ENCODE measurements at regions not wholly inside any gene's neighbourhood (a gene's known extent, or its start where the extent isn't known, plus 50 kb on each side); places are given as distances from the start of the nearest gene placed in this dataset.

- no peak overlapping the region for H2AFZ ChIP-seq (ENCODE audit: low read length, unreplicated experiment)
- no peak overlapping the region for H3K27ac ChIP-seq (ENCODE audit: low read depth, low read length)
- H3K4me1 ChIP-seq (ENCODE audit: control insufficient read depth, insufficient read depth, low read length, unreplicated experiment), result peaks cover 6% of the 10 kb centered on the region
- H3K4me3 ChIP-seq (ENCODE audit: low read depth, low read length), result no peak overlapping the region
- no peaks in the 10 kb centered on the region for H3K79me2 ChIP-seq (ENCODE audit: control insufficient read depth, insufficient read depth, low read length, unreplicated experiment)
- H3K36me3 ChIP-seq (ENCODE audit: insufficient read depth, low read length), result no peaks in the 10 kb centered on the region
- no peaks in the 10 kb centered on the region for H3K27me3 ChIP-seq (ENCODE audit: insufficient read depth, low read length)
Measured at GRCh38 chr12:45586486-45586885, 143.0 kb upstream of the ARID2 start.

- no peak overlapping the region for H3K4me3 ChIP-seq (ENCODE audit: low read depth, low read length)
- H3K79me2 ChIP-seq (ENCODE audit: control insufficient read depth, insufficient read depth, low read length, unreplicated experiment), result no peaks in the 10 kb centered on the region
- H3K4me1 ChIP-seq (ENCODE audit: control insufficient read depth, insufficient read depth, low read length, unreplicated experiment), result peaks cover 6% of the 10 kb centered on the region
- H2AFZ ChIP-seq (ENCODE audit: low read length, unreplicated experiment), result no peak overlapping the region
- H3K36me3 ChIP-seq (ENCODE audit: insufficient read depth, low read length), result no peaks in the 10 kb centered on the region
- H3K27me3 ChIP-seq (ENCODE audit: insufficient read depth, low read length), result no peaks in the 10 kb centered on the region
- H3K27ac ChIP-seq (ENCODE audit: low read depth, low read length), result no peak overlapping the region
Measured at GRCh38 chr12:45587012-45587411, 142.5 kb upstream of the ARID2 start.

GRCh38 chr12:45587877-45588533, 141.5 kb upstream of the ARID2 start:
- Histone ChIP-seq H3K79me2 (ENCODE audit: control insufficient read depth, insufficient read depth, low read length, unreplicated experiment) (no peaks in the 10 kb centered on the region), H3K4me3 (ENCODE audit: low read depth, low read length) (no peak overlapping the region), H2AFZ (ENCODE audit: low read length, unreplicated experiment) (no peak overlapping the region), H3K27ac (ENCODE audit: low read depth, low read length) (no peak overlapping the region), H3K36me3 (ENCODE audit: insufficient read depth, low read length) (no peaks in the 10 kb centered on the region), H3K27me3 (ENCODE audit: insufficient read depth, low read length) (no peaks in the 10 kb centered on the region), H3K4me1 (ENCODE audit: control insufficient read depth, insufficient read depth, low read length, unreplicated experiment) (peaks cover 5% of the 10 kb centered on the region)

GRCh38 chr12:45590646-45591045, 138.9 kb upstream of the ARID2 start:
- Histone ChIP-seq H3K27me3 (ENCODE audit: insufficient read depth, low read length) (no peaks in the 10 kb centered on the region), H3K4me3 (ENCODE audit: low read depth, low read length) (no peak overlapping the region), H3K79me2 (ENCODE audit: control insufficient read depth, insufficient read depth, low read length, unreplicated experiment) (no peaks in the 10 kb centered on the region), H3K36me3 (ENCODE audit: insufficient read depth, low read length) (no peaks in the 10 kb centered on the region), H3K27ac (ENCODE audit: low read depth, low read length) (no peak overlapping the region), H3K4me1 (ENCODE audit: control insufficient read depth, insufficient read depth, low read length, unreplicated experiment) (no peaks in the 10 kb centered on the region), H2AFZ (ENCODE audit: low read length, unreplicated experiment) (no peak overlapping the region)

GRCh38 chr12:45591635-45592034, 137.9 kb upstream of the ARID2 start:
- Histone ChIP-seq H3K36me3 (ENCODE audit: insufficient read depth, low read length) (no peaks in the 10 kb centered on the region), H3K27me3 (ENCODE audit: insufficient read depth, low read length) (no peaks in the 10 kb centered on the region), H3K4me3 (ENCODE audit: low read depth, low read length) (no peak overlapping the region), H3K79me2 (ENCODE audit: control insufficient read depth, insufficient read depth, low read length, unreplicated experiment) (no peaks in the 10 kb centered on the region), H3K27ac (ENCODE audit: low read depth, low read length) (no peak overlapping the region), H3K4me1 (ENCODE audit: control insufficient read depth, insufficient read depth, low read length, unreplicated experiment) (no peaks in the 10 kb centered on the region), H2AFZ (ENCODE audit: low read length, unreplicated experiment) (no peak overlapping the region)

- Histone ChIP-seq H3K27ac (ENCODE audit: low read depth, low read length) (no peak overlapping the region), H3K36me3 (ENCODE audit: insufficient read depth, low read length) (no peaks in the 10 kb centered on the region), H3K27me3 (ENCODE audit: insufficient read depth, low read length) (no peaks in the 10 kb centered on the region), H3K79me2 (ENCODE audit: control insufficient read depth, insufficient read depth, low read length, unreplicated experiment) (no peaks in the 10 kb centered on the region), H2AFZ (ENCODE audit: low read length, unreplicated experiment) (no peak overlapping the region), H3K4me1 (ENCODE audit: control insufficient read depth, insufficient read depth, low read length, unreplicated experiment) (no peaks in the 10 kb centered on the region), H3K4me3 (ENCODE audit: low read depth, low read length) (no peak overlapping the region)
Measured at GRCh38 chr12:45596366-45596765, 133.1 kb upstream of the ARID2 start.

GRCh38 chr12:45598336-45598735, 131.2 kb upstream of the ARID2 start:
- Histone ChIP-seq H3K27ac (ENCODE audit: low read depth, low read length) (no peak overlapping the region), H3K27me3 (ENCODE audit: insufficient read depth, low read length) (no peaks in the 10 kb centered on the region), H3K4me1 (ENCODE audit: control insufficient read depth, insufficient read depth, low read length, unreplicated experiment) (no peaks in the 10 kb centered on the region), H3K36me3 (ENCODE audit: insufficient read depth, low read length) (no peaks in the 10 kb centered on the region), H3K79me2 (ENCODE audit: control insufficient read depth, insufficient read depth, low read length, unreplicated experiment) (no peaks in the 10 kb centered on the region), H2AFZ (ENCODE audit: low read length, unreplicated experiment) (no peak overlapping the region), H3K4me3 (ENCODE audit: low read depth, low read length) (no peak overlapping the region)

- no peaks in the 10 kb centered on the region for H3K36me3 ChIP-seq (ENCODE audit: insufficient read depth, low read length)
- no peak overlapping the region for H3K27ac ChIP-seq (ENCODE audit: low read depth, low read length)
- no peaks in the 10 kb centered on the region for H3K79me2 ChIP-seq (ENCODE audit: control insufficient read depth, insufficient read depth, low read length, unreplicated experiment)
- no peaks in the 10 kb centered on the region for H3K4me1 ChIP-seq (ENCODE audit: control insufficient read depth, insufficient read depth, low read length, unreplicated experiment)
- H3K27me3 ChIP-seq (ENCODE audit: insufficient read depth, low read length), result no peaks in the 10 kb centered on the region
- no peak overlapping the region for H2AFZ ChIP-seq (ENCODE audit: low read length, unreplicated experiment)
- no peak overlapping the region for H3K4me3 ChIP-seq (ENCODE audit: low read depth, low read length)
Measured at GRCh38 chr12:45598761-45599160, 130.7 kb upstream of the ARID2 start.

- Histone ChIP-seq H3K79me2 (ENCODE audit: control insufficient read depth, insufficient read depth, low read length, unreplicated experiment) (no peaks in the 10 kb centered on the region), H2AFZ (ENCODE audit: low read length, unreplicated experiment) (no peak overlapping the region), H3K27me3 (ENCODE audit: insufficient read depth, low read length) (no peaks in the 10 kb centered on the region), H3K36me3 (ENCODE audit: insufficient read depth, low read length) (no peaks in the 10 kb centered on the region), H3K27ac (ENCODE audit: low read depth, low read length) (no peak overlapping the region), H3K4me3 (ENCODE audit: low read depth, low read length) (no peak overlapping the region), H3K4me1 (ENCODE audit: control insufficient read depth, insufficient read depth, low read length, unreplicated experiment) (no peaks in the 10 kb centered on the region)
Measured at GRCh38 chr12:45599196-45599595, 130.3 kb upstream of the ARID2 start.

- no peaks in the 10 kb centered on the region for H3K36me3 ChIP-seq (ENCODE audit: insufficient read depth, low read length)
- H3K27ac ChIP-seq (ENCODE audit: low read depth, low read length), result no peak overlapping the region
- H3K27me3 ChIP-seq (ENCODE audit: insufficient read depth, low read length), result no peaks in the 10 kb centered on the region
- H2AFZ ChIP-seq (ENCODE audit: low read length, unreplicated experiment), result no peak overlapping the region
- no peaks in the 10 kb centered on the region for H3K79me2 ChIP-seq (ENCODE audit: control insufficient read depth, insufficient read depth, low read length, unreplicated experiment)
- H3K4me3 ChIP-seq (ENCODE audit: low read depth, low read length), result no peak overlapping the region
- H3K4me1 ChIP-seq (ENCODE audit: control insufficient read depth, insufficient read depth, low read length, unreplicated experiment), result no peaks in the 10 kb centered on the region
Measured at GRCh38 chr12:45601390-45601789, 128.1 kb upstream of the ARID2 start.

GRCh38 chr12:45601888-45602287, 127.6 kb upstream of the ARID2 start:
- no peaks in the 10 kb centered on the region for H3K79me2 ChIP-seq (ENCODE audit: control insufficient read depth, insufficient read depth, low read length, unreplicated experiment)
- no peak overlapping the region for H2AFZ ChIP-seq (ENCODE audit: low read length, unreplicated experiment)
- H3K27ac ChIP-seq (ENCODE audit: low read depth, low read length), result no peak overlapping the region
- H3K4me1 ChIP-seq (ENCODE audit: control insufficient read depth, insufficient read depth, low read length, unreplicated experiment), result no peaks in the 10 kb centered on the region
- no peaks in the 10 kb centered on the region for H3K36me3 ChIP-seq (ENCODE audit: insufficient read depth, low read length)
- no peaks in the 10 kb centered on the region for H3K27me3 ChIP-seq (ENCODE audit: insufficient read depth, low read length)
- H3K4me3 ChIP-seq (ENCODE audit: low read depth, low read length), result no peak overlapping the region

All from ACC112 (cell line).